ENCODE measurements at regions not wholly inside any gene's neighbourhood (a gene's known extent, or its start where the extent isn't known, plus 50 kb on each side); places are given as distances from the start of the nearest gene placed in this dataset.

- TF ChIP-seq CTCF (conservative IDR thresholded peaks at IDR 0.05; ENCODE audit: low read depth, low read length) = no peak
- no peak overlapping the region for H3K4me3 ChIP-seq (ENCODE audit: low read depth, low read length)
- DNase-seq (ENCODE audit: low read depth) = no peak
Observed at GRCh38 chr3:10602271-10602670, 96.9 kb upstream of the ATP2B2 start.

- H3K4me3 ChIP-seq (ENCODE audit: low read depth, low read length) = no peak overlapping the region
- no peak for DNase-seq (ENCODE audit: low read depth)
- TF ChIP-seq CTCF (conservative IDR thresholded peaks at IDR 0.05; ENCODE audit: low read depth, low read length) = no peak
Observed at GRCh38 chr3:10602769-10603768, 97.7 kb upstream of the ATP2B2 start.

- no peak overlapping the region for H3K4me3 ChIP-seq (ENCODE audit: low read depth, low read length)
- DNase-seq (ENCODE audit: low read depth) = no peak
- TF ChIP-seq CTCF (conservative IDR thresholded peaks at IDR 0.05; ENCODE audit: low read depth, low read length) = no peak
Observed at GRCh38 chr3:10609134-10609533, 103.7 kb upstream of the ATP2B2 start.

GRCh38 chr3:10614168-10614567 lies 108.8 kb upstream of the ATP2B2 start:
- H3K4me3 ChIP-seq (ENCODE audit: low read depth, low read length) = no peak overlapping the region
- no peak for DNase-seq (ENCODE audit: low read depth)
- TF ChIP-seq CTCF (conservative IDR thresholded peaks at IDR 0.05; ENCODE audit: low read depth, low read length) = no peak

GRCh38 chr3:10615715-10616114 lies 110.3 kb upstream of the ATP2B2 start:
- no peak for TF ChIP-seq CTCF (conservative IDR thresholded peaks at IDR 0.05; ENCODE audit: low read depth, low read length)
- DNase-seq (ENCODE audit: low read depth) = no peak
- H3K4me3 ChIP-seq (ENCODE audit: low read depth, low read length) = no peak overlapping the region

- no peak overlapping the region for H3K4me3 ChIP-seq (ENCODE audit: low read depth, low read length)
- DNase-seq (ENCODE audit: low read depth) = no peak
- no peak for TF ChIP-seq CTCF (conservative IDR thresholded peaks at IDR 0.05; ENCODE audit: low read depth, low read length)
Observed at GRCh38 chr3:10616321-10616720, 110.9 kb upstream of the ATP2B2 start.

Data from epithelial cell of proximal tubule (primary cell).